Femur (tissue), 1 donor: ENCODE measurements at regions not wholly inside any gene's neighbourhood (a gene's known extent, or its start where the extent isn't known, plus 50 kb on each side); places are given as distances from the start of the nearest gene placed in this dataset.

Experiments used
- DNase-seq: peaks from one replicate; pipeline ENCODE4 v3.0.0-alpha.2; 2017

- DNase-seq, result no peak
Observed at GRCh38 chr20:60529149-60529548, 570.9 kb downstream of the CDH26 start.

- no peak for DNase-seq
Observed at GRCh38 chr20:60535211-60535610, 577.0 kb downstream of the CDH26 start.

GRCh38 chr20:60540591-60540990 lies 582.4 kb downstream of the CDH26 start:
- no peak for DNase-seq

- DNase-seq, result no peak
Observed at GRCh38 chr20:60541991-60542390, 583.8 kb downstream of the CDH26 start.

GRCh38 chr20:60543598-60543997 lies 585.4 kb downstream of the CDH26 start:
- DNase-seq, result no peak

GRCh38 chr20:60553095-60553494 lies 594.9 kb downstream of the CDH26 start:
- DNase-seq, result no peak

GRCh38 chr20:60558486-60558885 lies 600.3 kb downstream of the CDH26 start:
- no peak for DNase-seq

GRCh38 chr20:60559462-60559861 lies 601.2 kb downstream of the CDH26 start:
- DNase-seq, result peak; percentile 42

- DNase-seq, result no peak
Observed at GRCh38 chr20:60561052-60561451, 602.8 kb downstream of the CDH26 start.

GRCh38 chr20:60565083-60565482 lies 606.9 kb downstream of the CDH26 start:
- peak; percentile 41 for DNase-seq

- DNase-seq, result no peak
Observed at GRCh38 chr20:60565551-60565950, 607.3 kb downstream of the CDH26 start.

- no peak for DNase-seq
Observed at GRCh38 chr20:60569116-60569515, 610.9 kb downstream of the CDH26 start.

- no peak for DNase-seq
Observed at GRCh38 chr20:60570481-60571277, 612.5 kb downstream of the CDH26 start.

- DNase-seq, result no peak
Observed at GRCh38 chr20:60573003-60573680, 614.9 kb downstream of the CDH26 start.

GRCh38 chr20:60576236-60576635 lies 618.0 kb downstream of the CDH26 start:
- no peak for DNase-seq

- DNase-seq, result no peak
Observed at GRCh38 chr20:60579941-60580515, 621.8 kb downstream of the CDH26 start.

GRCh38 chr20:60581606-60582115 lies 623.4 kb downstream of the CDH26 start:
- DNase-seq, result no peak

- DNase-seq, result no peak
Observed at GRCh38 chr20:60583741-60584140, 625.5 kb downstream of the CDH26 start.

GRCh38 chr20:60584221-60584620 lies 626.0 kb downstream of the CDH26 start:
- no peak for DNase-seq

- no peak for DNase-seq
Observed at GRCh38 chr20:60585651-60586050, 627.4 kb downstream of the CDH26 start.

- DNase-seq, result peak; percentile 59
Observed at GRCh38 chr20:60586269-60587050, 628.2 kb downstream of the CDH26 start.

GRCh38 chr20:60587986-60588385 lies 629.8 kb downstream of the CDH26 start:
- no peak for DNase-seq

GRCh38 chr20:60589623-60590022 lies 631.4 kb downstream of the CDH26 start:
- peak; percentile 53 for DNase-seq
